WTC11 (cell line): ENCODE measurements at regions not wholly inside any gene's neighbourhood (a gene's known extent, or its start where the extent isn't known, plus 50 kb on each side); places are given as distances from the start of the nearest gene placed in this dataset.
"Not testable (repeated sequence)": the region's sequence is repeated elsewhere in the genome, so short reads cannot be mapped to it uniquely, and the experiment has no call there.

Experiments
- ATAC-seq: fragments of 200-7000 bp; cut with Tn5 transposase; 2 replicates; pipeline ENCODE4 v1.10.0; 2021; ENCODE audit warnings: mild to moderate bottlenecking, moderate library complexity
- CTCF ChIA-PET: fragments of 300-600 bp; sonication (Branson Sonifier 250); formaldehyde crosslinking; loops from one replicate; lab custom pipeline; 2021; ENCODE audit warnings: antibody characterized with exemption; lab: Charles Lee
- POLR2A ChIA-PET: fragments of 350-600 bp; sonication (Branson Sonifier 250); formaldehyde crosslinking; loops from one replicate; lab custom pipeline; 2021; ENCODE audit warnings: antibody characterized with exemption; lab: Charles Lee
- DNase-seq: peaks from one replicate; pipeline ENCODE4 v3.0.0; 2021; ENCODE audit warnings: low spot score
- H3K27ac Mint-ChIP-seq: 2 replicates; pipeline ENCODE4 v1.8.0; 2021; ENCODE audit warnings: mixed read lengths
- H3K27me3 Mint-ChIP-seq: 2 replicates; pipeline ENCODE4 v1.8.0; 2021; ENCODE audit warnings: low read depth, mild to moderate bottlenecking, moderate library complexity, mixed read lengths
- H3K36me3 Mint-ChIP-seq: 2 replicates; pipeline ENCODE4 v1.8.0; 2021; ENCODE audit warnings: mixed read lengths
- H3K4me1 Mint-ChIP-seq: 2 replicates; pipeline ENCODE4 v1.8.0; 2022; ENCODE audit warnings: mixed read lengths
- H3K4me3 Mint-ChIP-seq: 2 replicates; pipeline ENCODE4 v1.8.0; 2021; ENCODE audit warnings: mild to moderate bottlenecking, moderate library complexity, mixed read lengths
- H3K9me3 Mint-ChIP-seq: 2 replicates; pipeline ENCODE4 v1.8.0; 2021; ENCODE audit warnings: mixed read lengths
- E2F4 ChIP-seq: sonication (generic); formaldehyde crosslinking; IDR thresholded peaks from 2 replicates; pipeline ENCODE4 v1.8.1; 2022; ENCODE audit warnings: low read depth, mild to moderate bottlenecking, moderate library complexity, missing genetic modification reagents, borderline replicate concordance
- EMX1 ChIP-seq: fragments of 250-450 bp; sonication (Bioruptor Pico); IDR thresholded peaks from 2 replicates; pipeline ENCODE4 v1.8.0; 2021; ENCODE audit warnings: mild to moderate bottlenecking
- ESRRA ChIP-seq: sonication (generic); formaldehyde crosslinking; IDR thresholded peaks from 2 replicates; pipeline ENCODE4 v1.8.1; 2022; ENCODE audit warnings: mild to moderate bottlenecking, missing genetic modification reagents, borderline replicate concordance
- JAZF1 ChIP-seq: fragments of 250-450 bp; sonication (Bioruptor Pico); IDR thresholded peaks from 2 replicates; pipeline ENCODE4 v1.9.0; 2021; ENCODE audit warnings: moderate library complexity, mild to moderate bottlenecking, inconsistent platforms
- JUN ChIP-seq: sonication (generic); formaldehyde crosslinking; IDR thresholded peaks from 2 replicates; pipeline ENCODE4 v1.8.0; 2023; ENCODE audit warnings: mild to moderate bottlenecking, missing genetic modification reagents
- NFYB ChIP-seq: sonication (generic); formaldehyde crosslinking; conservative IDR thresholded peaks from 2 replicates; pipeline ENCODE4 v1.8.0; 2022; ENCODE audit warnings: low read depth, missing genetic modification reagents
- NR1H2 ChIP-seq: sonication (generic); formaldehyde crosslinking; IDR thresholded peaks from 2 replicates; pipeline ENCODE4 v1.9.0; 2021; ENCODE audit warnings: mild to moderate bottlenecking, moderate library complexity, missing genetic modification reagents
- NR2C2 ChIP-seq: sonication (generic); formaldehyde crosslinking; IDR thresholded peaks from 2 replicates; pipeline ENCODE4 v1.8.0; 2022; ENCODE audit warnings: mild to moderate bottlenecking, missing genetic modification reagents
- OVOL2 ChIP-seq: fragments of 250-450 bp; sonication (Bioruptor Pico); IDR thresholded peaks from 2 replicates; pipeline ENCODE4 v1.9.0; 2021; ENCODE audit warnings: mild to moderate bottlenecking, borderline replicate concordance
- PRRX2 ChIP-seq: fragments of 250-450 bp; sonication (Bioruptor Pico); IDR thresholded peaks from 2 replicates; pipeline ENCODE4 v1.8.0; 2021; ENCODE audit warnings: mild to moderate bottlenecking
- RELA ChIP-seq: sonication (generic); formaldehyde crosslinking; IDR thresholded peaks from 2 replicates; pipeline ENCODE4 v1.8.1; 2022; ENCODE audit warnings: missing genetic modification reagents, mild to moderate bottlenecking, borderline replicate concordance
- SOX15 ChIP-seq: fragments of 250-450 bp; sonication (Bioruptor Pico); IDR thresholded peaks from 2 replicates; pipeline ENCODE4 v1.9.0; 2021; ENCODE audit warnings: mild to moderate bottlenecking
- USF2 ChIP-seq: sonication (generic); formaldehyde crosslinking; IDR thresholded peaks from 2 replicates; pipeline ENCODE4 v1.8.1; 2023; ENCODE audit warnings: mild to moderate bottlenecking, missing genetic modification reagents, moderate library complexity
- ZBTB21 ChIP-seq: sonication (generic); formaldehyde crosslinking; IDR thresholded peaks from 2 replicates; pipeline ENCODE4 v1.8.1; 2023; ENCODE audit warnings: mild to moderate bottlenecking, missing genetic modification reagents, borderline replicate concordance
- ZNF263 ChIP-seq: sonication (generic); formaldehyde crosslinking; IDR thresholded peaks from 2 replicates; pipeline ENCODE4 v1.8.1; 2022; ENCODE audit warnings: low read depth, mild to moderate bottlenecking, moderate library complexity, missing genetic modification reagents
- ZNF416 ChIP-seq: fragments of 250-450 bp; sonication (Bioruptor Pico); IDR thresholded peaks from 2 replicates; pipeline ENCODE4 v1.9.0; 2021; ENCODE audit warnings: mild to moderate bottlenecking, inconsistent platforms
- ZNF423 ChIP-seq: fragments of 250-450 bp; sonication (Bioruptor Pico); IDR thresholded peaks from 2 replicates; pipeline ENCODE4 v2.1.2; 2022; ENCODE audit warnings: mild to moderate bottlenecking, moderate library complexity
- TF ChIP-seq, protein P1 (sequence below): sonication (generic); formaldehyde crosslinking; IDR thresholded peaks from 2 replicates; pipeline ENCODE4 v1.8.0; 2023; ENCODE audit warnings: mild to moderate bottlenecking, missing genetic modification reagents
- TF ChIP-seq, protein P2 (sequence below): fragments of 250-450 bp; sonication (Bioruptor Pico); IDR thresholded peaks from 2 replicates; pipeline ENCODE4 v1.9.0; 2021; ENCODE audit warnings: mild to moderate bottlenecking

DNA sequence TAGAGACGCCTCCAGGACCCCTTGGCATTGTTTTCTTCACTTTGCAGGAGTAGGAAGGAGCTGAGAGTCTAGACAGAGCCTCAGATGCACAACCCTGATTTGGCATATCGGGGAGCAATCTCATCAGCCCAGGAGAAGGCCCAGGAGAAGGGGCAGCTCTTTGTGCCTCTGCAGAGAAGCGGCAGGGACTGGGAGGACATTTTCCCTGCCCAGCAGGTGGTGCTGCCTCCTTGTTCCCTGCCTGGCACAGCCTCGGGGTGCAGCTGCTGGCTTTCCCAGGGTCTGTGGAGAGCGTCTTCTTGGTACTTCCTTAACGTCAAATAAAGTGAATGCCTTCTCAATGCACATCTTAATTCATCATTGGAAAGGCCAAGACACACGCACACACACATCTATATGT, 419.5 kb downstream of the TMEM121 start:
- peaks cover 79% of the 10 kb centered on the region for H3K9me3 Mint-ChIP-seq
- H3K36me3 Mint-ChIP-seq, result peaks cover 76% of the 10 kb centered on the region
- peaks cover 12% of the 10 kb centered on the region for H3K27me3 Mint-ChIP-seq
- DNase-seq, result no peak
- no peak for TF ChIP-seq PRRX2 (CRISPR knock-in tag)
- TF ChIP-seq JAZF1 (CRISPR knock-in tag), result no peak
- TF ChIP-seq NFYB (CRISPR knock-in tag), result no peak
- no peak for TF ChIP-seq E2F4 (CRISPR knock-in tag)
- no peak for TF ChIP-seq ZNF423 (CRISPR knock-in tag)
- no peak for TF ChIP-seq SOX15 (CRISPR knock-in tag)
- TF ChIP-seq USF2, result no peak
- no peak for TF ChIP-seq ESRRA (CRISPR knock-in tag)
- TF ChIP-seq JUN (CRISPR knock-in tag), result no peak
- no peak for TF ChIP-seq NR2C2 (CRISPR knock-in tag)
- no peak for TF ChIP-seq OVOL2
- TF ChIP-seq ZBTB21 (CRISPR knock-in tag), result no peak
- TF ChIP-seq, protein P1, sequence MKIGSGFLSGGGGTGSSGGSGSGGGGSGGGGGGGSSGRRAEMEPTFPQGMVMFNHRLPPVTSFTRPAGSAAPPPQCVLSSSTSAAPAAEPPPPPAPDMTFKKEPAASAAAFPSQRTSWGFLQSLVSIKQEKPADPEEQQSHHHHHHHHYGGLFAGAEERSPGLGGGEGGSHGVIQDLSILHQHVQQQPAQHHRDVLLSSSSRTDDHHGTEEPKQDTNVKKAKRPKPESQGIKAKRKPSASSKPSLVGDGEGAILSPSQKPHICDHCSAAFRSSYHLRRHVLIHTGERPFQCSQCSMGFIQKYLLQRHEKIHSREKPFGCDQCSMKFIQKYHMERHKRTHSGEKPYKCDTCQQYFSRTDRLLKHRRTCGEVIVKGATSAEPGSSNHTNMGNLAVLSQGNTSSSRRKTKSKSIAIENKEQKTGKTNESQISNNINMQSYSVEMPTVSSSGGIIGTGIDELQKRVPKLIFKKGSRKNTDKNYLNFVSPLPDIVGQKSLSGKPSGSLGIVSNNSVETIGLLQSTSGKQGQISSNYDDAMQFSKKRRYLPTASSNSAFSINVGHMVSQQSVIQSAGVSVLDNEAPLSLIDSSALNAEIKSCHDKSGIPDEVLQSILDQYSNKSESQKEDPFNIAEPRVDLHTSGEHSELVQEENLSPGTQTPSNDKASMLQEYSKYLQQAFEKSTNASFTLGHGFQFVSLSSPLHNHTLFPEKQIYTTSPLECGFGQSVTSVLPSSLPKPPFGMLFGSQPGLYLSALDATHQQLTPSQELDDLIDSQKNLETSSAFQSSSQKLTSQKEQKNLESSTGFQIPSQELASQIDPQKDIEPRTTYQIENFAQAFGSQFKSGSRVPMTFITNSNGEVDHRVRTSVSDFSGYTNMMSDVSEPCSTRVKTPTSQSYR (CRISPR knock-in tag), result no peak
- H3K27ac Mint-ChIP-seq, result no peak overlapping the region
- H3K4me1 Mint-ChIP-seq, result no peaks in the 10 kb centered on the region
- no peak for ATAC-seq
- CTCF ChIA-PET, result no interaction called here
- POLR2A ChIA-PET, result no interaction called here
- no peak overlapping the region for H3K4me3 Mint-ChIP-seq

DNA sequence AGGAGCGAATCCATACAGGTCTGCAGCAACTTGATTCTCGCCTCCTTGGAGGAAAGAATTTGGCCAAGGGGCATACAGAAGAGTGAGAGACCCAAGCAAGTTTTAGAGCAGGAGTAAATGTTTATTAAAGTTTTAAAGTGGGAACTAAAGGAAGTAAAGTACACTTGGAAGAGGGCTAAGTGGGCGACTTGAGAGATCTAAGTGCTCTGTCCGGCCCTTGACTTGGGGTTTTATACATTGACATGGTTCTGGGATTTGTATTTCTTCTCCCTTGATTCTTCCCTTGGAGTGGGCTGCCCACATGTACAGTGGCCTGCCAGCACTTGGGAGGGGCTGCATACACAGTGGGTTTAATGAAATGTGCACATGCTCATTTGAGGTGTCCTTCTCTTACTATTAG, 421.2 kb downstream of the TMEM121 start:
- Mint-ChIP-seq H3K4me1 (no peaks in the 10 kb centered on the region), H3K27ac (no peak overlapping the region), H3K4me3 (no peak overlapping the region), H3K27me3 (peaks cover 12% of the 10 kb centered on the region), H3K36me3 (peaks cover 71% of the 10 kb centered on the region), H3K9me3 (peaks cover 76% of the 10 kb centered on the region)
- ChIA-PET POLR2A (no interaction called here), CTCF (no interaction called here)
- DNase-seq (no peak), ATAC-seq (no peak)
- no peak for TF ChIP-seq NR1H2 (CRISPR knock-in tag)
- TF ChIP-seq, protein P2, sequence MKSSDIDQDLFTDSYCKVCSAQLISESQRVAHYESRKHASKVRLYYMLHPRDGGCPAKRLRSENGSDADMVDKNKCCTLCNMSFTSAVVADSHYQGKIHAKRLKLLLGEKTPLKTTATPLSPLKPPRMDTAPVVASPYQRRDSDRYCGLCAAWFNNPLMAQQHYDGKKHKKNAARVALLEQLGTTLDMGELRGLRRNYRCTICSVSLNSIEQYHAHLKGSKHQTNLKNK (CRISPR knock-in tag), result no peak
- TF ChIP-seq RELA (CRISPR knock-in tag), result no peak
- no peak for TF ChIP-seq ZNF416 (CRISPR knock-in tag)
- TF ChIP-seq ZNF263 (CRISPR knock-in tag), result no peak
- TF ChIP-seq JUN (CRISPR knock-in tag), result no peak
- no peak for TF ChIP-seq EMX1

- DNase-seq, H3K4me1 Mint-ChIP-seq, CTCF ChIA-PET, ATAC-seq, H3K27me3 Mint-ChIP-seq, H3K4me3 Mint-ChIP-seq, POLR2A ChIA-PET, H3K27ac Mint-ChIP-seq: not testable (repeated sequence)
- Mint-ChIP-seq H3K36me3 (peaks cover 67% of the 10 kb centered on the region), H3K9me3 (peaks cover 73% of the 10 kb centered on the region)
These were observed 422.6 kb downstream of the TMEM121 start for GRCh38 chr14:105948955-105949354.

DNA sequence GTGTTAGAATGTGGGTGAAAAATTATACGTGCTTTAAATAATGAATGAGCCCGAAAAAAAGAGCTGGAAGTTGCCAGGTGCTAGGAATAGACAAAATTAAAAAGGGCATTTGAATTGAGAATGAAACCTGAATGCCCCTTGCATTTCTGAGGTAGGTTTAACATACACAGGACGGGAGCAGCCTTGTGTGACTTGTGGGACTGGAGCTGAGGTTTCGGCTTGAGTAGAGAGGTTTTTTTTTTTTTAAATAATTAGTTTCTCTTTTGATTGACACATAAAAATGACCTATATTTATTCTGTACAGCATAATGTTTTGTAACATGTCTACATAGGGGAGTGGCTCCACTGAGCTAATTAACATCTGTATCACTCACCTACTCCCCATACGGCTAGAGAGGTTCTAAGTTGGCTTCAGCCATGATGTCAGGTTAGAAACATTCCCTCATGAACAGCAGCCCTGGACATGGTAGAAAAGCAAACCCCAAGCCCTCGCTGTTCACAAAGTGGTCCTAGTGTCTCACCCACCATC, 424.0 kb downstream of the TMEM121 start:
- DNase-seq, POLR2A ChIA-PET, H3K4me1 Mint-ChIP-seq, H3K4me3 Mint-ChIP-seq, H3K27ac Mint-ChIP-seq, H3K27me3 Mint-ChIP-seq, CTCF ChIA-PET, ATAC-seq: not testable (repeated sequence)
- Mint-ChIP-seq H3K36me3 (peaks cover 72% of the 10 kb centered on the region), H3K9me3 (peaks cover 81% of the 10 kb centered on the region)
